LNCaP clone FGC (cell line): ENCODE measurements at regions not wholly inside any gene's neighbourhood (a gene's known extent, or its start where the extent isn't known, plus 50 kb on each side); places are given as distances from the start of the nearest gene placed in this dataset.

Experiments
- DNase-seq: peaks from one replicate; pipeline ENCODE4 v3.0.0-alpha.2; 2011; ENCODE audit warnings: low read depth
- H3K4me3 ChIP-seq: 2 replicates; pipeline ENCODE4 v1.5.1; 2011; ENCODE audit warnings: mild to moderate bottlenecking, low read depth, low read length, control low read depth
- TF ChIP-seq, protein P1 (sequence below): IDR thresholded peaks from 2 replicates; pipeline ENCODE4 v1.5.1; 2012; ENCODE audit warnings: mild to moderate bottlenecking; ENCODE audit not compliant: control insufficient read depth, insufficient read depth; ENCODE audit errors: extremely low read depth

DNA sequence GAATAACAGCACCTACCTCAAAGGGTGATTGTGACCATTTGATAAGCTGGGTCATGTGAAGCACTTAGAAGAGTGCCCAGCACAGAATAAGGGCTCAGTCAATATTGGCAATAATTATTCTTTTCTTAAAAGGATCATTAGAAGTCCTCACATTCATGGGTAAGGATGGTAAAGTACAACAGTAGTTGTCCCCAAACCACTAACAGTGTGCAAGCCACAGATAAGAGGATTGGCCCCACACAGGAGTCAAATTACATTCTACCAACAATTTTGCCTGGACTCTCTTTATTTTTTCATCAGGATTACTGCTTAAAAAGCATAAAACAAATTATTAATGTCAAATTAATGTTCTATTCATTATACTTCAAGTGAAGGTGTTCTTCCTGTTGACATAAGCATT is 271.5 kb upstream of the PDGFD start:
- DNase-seq = no peak
- no peak overlapping the region for H3K4me3 ChIP-seq
- TF ChIP-seq, protein P1, sequence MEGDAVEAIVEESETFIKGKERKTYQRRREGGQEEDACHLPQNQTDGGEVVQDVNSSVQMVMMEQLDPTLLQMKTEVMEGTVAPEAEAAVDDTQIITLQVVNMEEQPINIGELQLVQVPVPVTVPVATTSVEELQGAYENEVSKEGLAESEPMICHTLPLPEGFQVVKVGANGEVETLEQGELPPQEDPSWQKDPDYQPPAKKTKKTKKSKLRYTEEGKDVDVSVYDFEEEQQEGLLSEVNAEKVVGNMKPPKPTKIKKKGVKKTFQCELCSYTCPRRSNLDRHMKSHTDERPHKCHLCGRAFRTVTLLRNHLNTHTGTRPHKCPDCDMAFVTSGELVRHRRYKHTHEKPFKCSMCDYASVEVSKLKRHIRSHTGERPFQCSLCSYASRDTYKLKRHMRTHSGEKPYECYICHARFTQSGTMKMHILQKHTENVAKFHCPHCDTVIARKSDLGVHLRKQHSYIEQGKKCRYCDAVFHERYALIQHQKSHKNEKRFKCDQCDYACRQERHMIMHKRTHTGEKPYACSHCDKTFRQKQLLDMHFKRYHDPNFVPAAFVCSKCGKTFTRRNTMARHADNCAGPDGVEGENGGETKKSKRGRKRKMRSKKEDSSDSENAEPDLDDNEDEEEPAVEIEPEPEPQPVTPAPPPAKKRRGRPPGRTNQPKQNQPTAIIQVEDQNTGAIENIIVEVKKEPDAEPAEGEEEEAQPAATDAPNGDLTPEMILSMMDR = no peak

DNA sequence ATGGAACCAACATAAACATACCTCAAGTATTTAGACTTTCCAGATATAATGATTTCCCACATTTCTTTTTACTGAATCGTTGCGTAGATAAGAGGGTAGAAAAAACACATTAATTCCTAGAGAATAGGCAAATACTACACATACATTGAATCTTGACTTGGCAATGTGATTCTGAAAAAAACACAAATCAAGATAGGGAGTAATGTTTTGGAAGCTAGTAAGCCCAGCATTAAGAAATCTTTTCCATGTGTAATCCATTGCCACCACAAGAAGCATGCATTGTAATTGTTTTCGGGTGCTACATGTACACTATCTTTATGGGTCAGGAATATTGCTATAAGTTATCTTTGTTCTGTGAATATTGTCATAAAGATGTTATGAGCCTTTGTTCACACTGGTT is 269.8 kb upstream of the PDGFD start:
- TF ChIP-seq, protein P1 = no peak
- DNase-seq = no peak
- no peak overlapping the region for H3K4me3 ChIP-seq

DNA sequence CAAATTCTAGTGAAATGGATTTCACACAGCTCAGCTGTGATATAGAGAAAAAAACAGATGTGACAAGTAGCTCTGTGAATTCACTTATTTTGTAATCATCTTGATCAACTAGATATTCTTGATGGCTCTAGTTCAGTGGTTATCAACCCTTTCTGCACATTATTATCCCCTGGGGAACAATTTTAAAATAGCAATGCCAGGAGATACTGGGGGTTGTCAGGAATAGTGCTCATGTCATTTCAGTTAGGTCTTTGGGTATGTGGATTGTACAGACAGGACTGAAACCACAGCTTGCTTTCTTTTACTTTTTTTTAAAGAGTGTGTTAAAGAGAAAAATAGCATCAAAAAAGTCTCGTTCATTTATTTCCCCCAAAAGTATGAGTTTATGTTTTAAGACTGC is 269.0 kb upstream of the PDGFD start:
- DNase-seq = no peak

DNA sequence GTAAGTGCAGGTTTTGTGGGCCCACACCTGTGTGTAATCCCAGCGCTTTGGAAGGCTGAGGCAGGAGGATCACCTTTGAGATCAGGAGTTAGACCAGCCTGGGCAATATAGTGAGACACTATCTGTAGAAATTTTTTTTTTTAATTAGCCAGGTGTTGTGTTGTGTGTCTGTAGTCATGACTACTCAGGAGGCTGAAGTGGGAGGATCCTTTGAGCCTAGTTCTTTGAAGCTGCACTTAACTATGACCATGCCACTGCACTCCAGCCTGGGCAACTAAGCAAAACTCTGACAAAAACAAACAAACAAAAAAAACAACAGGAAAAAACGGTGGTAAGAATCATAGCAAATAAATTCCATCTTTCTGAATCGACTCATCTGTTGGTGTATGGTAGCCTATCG is 268.6 kb upstream of the PDGFD start:
- no peak for DNase-seq
- TF ChIP-seq, protein P1 = no peak
- H3K4me3 ChIP-seq = no peak overlapping the region

More for the DNA sequence above, 269.0 kb upstream of the PDGFD start:
- no peak overlapping the region for H3K4me3 ChIP-seq
- TF ChIP-seq, protein P1 = no peak

DNA sequence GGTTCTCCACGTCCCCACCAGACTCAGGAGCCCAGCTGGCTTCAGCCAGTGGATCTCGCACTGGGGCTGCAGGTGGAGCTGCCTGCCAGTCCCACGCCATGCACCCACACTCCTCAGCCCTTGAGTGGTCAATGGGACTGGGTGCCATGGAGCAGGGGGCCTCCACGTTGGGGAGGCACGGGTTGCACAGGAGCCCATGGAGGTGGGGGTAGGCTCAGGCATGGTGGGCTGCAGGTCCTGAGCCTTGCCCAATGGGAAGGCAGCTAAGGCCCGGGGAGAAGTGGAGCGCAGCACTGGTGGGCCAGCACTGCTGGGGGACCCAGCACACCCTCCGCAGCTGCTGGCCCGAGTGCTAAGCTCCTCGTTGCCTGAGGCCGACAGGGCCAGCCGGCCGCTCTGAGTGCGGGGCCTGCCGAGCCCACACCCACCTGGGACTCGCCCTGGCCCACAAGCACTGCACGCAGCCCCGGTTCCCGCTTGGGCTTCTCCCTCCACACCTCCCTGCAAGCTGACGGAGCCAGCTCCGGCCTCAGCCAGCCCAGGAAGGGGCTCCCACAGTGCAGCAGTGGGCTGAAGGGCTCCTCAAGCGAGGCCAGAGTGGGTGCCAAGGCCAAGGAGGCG is 258.5 kb upstream of the PDGFD start:
- no peak for DNase-seq
- TF ChIP-seq, protein P1 = no peak
- no peak overlapping the region for H3K4me3 ChIP-seq

DNA sequence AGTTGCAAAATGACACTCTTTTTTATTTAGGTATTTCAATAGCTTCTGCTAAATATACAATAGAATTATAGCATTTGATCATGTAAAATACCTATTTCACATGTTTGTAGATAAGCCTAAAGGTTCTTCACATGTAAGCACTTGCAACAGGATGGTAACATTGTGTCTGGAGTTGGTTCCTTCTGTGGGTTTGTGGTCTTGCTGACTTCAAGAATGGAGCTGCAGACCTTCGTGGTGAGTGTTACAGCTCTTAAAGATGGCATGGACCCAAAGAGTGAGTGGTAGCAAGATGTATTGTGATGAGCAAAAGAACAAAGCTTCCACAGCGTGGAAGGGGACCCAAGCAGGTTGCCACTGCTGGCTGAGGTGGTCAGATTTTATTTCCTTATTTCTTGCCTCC is 246.4 kb upstream of the PDGFD start:
- TF ChIP-seq, protein P1 = no peak

DNA sequence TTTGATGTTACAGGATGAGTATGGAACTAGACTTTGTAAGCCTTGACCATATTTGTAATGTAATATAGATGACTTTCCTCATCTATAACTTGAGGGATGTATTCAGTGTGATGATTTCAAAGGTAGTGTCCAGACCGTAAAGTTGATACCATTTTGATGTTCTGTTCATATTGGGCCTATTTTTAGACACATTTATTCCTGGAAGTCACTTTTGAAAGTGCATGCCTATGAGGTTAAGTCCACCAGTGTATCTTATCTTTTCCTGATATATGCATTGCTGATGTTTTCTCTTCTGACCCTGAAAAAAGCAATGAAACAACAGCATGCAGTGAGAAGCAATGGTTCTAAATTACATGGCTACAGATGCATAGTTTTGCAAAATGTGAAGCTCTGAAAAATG is 244.7 kb upstream of the PDGFD start:
- H3K4me3 ChIP-seq = no peak overlapping the region
- no peak for DNase-seq
- TF ChIP-seq, protein P1 = no peak

More for the DNA sequence above, 246.4 kb upstream of the PDGFD start:
- no peak overlapping the region for H3K4me3 ChIP-seq
- DNase-seq = no peak
